HEK293T (cell line): ENCODE measurements at regions not wholly inside any gene's neighbourhood (a gene's known extent, or its start where the extent isn't known, plus 50 kb on each side); places are given as distances from the start of the nearest gene placed in this dataset.

Experiments
- BHLHE40 ChIP-seq: fragments of 450-650 bp; IDR thresholded peaks from 2 replicates; pipeline ENCODE4 v1.6.1; 2016; ENCODE audit warnings: mild to moderate bottlenecking, moderate library complexity, borderline replicate concordance
- FOXA1 ChIP-seq: fragments of 450-650 bp; IDR thresholded peaks from 2 replicates; pipeline ENCODE4 v1.6.1; 2016; ENCODE audit warnings: mild to moderate bottlenecking
- SUZ12 ChIP-seq: fragments of 450-650 bp; IDR thresholded peaks from 2 replicates; pipeline ENCODE4 v1.6.1; 2016; ENCODE audit warnings: mild to moderate bottlenecking

- TF ChIP-seq BHLHE40 (no peak), FOXA1 (no peak), SUZ12 (no peak)
Observed at GRCh38 chr10:3895045-3895631, 110.1 kb upstream of the KLF6 start.
